ENCODE measurements at regions not wholly inside any gene's neighbourhood (a gene's known extent, or its start where the extent isn't known, plus 50 kb on each side); places are given as distances from the start of the nearest gene placed in this dataset.

DNA sequence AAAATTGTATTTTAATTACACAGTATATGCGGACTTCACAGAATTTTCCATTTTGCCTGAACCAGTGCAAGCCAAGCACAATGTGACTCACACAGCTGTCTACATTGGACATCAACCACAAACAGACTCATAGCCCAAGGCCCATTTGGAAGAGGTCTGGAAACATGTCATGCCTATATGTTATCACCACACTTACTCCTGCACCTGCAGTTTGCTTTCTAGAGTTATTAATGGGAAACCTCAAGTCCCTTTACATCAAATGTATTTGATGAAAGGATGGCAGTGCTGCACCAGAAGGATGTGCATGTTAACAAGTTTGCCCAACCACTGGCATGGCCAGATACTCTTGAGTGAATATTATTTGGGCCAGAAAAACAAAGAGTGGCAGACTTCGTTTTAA, 548.9 kb upstream of the CDH2 start:
- DNase-seq, result no peak

DNA sequence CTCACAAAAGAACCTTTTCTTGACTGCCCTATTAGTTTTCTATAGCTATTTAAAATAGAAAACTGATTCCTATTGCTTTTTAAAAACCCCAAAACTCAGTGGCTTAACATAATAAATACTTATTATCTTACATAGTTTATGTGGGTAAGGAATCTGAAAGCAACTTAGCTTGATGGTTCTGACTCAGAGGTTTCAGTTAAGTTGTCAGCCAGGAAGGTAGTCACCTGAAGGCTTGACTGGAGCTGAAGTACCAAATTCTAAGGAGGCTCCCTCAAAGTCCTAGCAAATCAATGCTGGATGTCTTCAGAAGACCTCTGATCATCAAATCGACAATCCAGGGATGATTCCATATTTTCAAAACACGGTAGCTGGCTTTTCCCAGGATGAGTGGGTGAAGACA, 546.6 kb upstream of the CDH2 start:
- DNase-seq, result no peak

DNA sequence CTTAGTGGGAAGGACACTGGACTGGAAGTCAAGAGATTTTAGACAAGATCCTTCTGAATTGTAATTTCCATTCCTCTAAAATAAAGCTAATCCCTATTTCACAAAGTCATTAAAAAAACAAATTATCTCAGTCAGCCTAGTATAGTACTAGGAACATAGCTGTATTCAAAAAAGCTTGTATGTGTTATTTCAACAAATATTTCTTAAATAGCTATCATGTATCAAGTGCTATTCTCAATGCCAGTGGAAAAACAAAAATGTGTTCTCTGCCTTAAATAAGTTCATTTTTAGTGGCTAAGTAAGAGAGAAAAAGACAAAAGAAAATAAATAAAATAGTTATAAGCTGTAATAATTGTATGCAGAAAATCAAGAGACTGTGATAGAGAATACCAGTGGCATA, 541.8 kb upstream of the CDH2 start:
- DNase-seq, result no peak

DNA sequence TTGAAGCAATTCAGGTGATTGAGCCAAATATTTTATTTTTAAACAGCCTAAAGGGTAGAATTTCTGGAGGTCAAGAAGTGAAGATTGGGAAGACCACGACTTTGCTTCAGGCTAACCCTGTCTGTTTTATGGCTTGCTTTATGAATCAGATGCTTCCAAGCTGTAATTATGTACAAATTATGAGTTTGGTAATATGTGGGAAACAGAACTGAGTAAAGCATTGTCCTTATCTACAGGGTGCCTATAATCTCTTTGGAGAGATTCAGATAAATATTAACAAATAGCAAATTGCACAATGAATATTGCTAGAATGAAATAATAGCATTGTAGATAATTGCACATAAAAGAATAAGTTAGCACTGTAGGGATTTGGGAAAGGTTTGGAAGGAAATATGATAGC, 539.4 kb upstream of the CDH2 start:
- no peak for DNase-seq

DNA sequence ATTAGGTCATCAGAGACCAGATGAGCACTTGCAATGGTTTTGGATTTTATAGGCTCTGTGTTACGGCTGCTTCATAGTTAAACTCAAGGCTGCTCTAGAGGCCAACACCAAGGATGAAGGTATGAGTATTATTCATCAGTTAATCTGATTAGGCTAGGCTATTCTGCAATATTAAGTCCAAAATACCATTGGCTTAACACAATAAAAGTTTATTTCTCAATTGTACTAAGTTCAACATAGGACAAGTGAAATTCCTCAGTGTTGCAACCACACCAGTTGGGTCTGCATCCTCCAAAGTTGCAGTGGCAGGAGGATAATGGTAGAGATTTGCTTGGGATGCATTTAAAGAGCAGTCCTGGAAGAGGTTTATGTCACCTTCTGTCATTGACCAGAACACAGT, 538.3 kb upstream of the CDH2 start:
- no peak for DNase-seq

DNA sequence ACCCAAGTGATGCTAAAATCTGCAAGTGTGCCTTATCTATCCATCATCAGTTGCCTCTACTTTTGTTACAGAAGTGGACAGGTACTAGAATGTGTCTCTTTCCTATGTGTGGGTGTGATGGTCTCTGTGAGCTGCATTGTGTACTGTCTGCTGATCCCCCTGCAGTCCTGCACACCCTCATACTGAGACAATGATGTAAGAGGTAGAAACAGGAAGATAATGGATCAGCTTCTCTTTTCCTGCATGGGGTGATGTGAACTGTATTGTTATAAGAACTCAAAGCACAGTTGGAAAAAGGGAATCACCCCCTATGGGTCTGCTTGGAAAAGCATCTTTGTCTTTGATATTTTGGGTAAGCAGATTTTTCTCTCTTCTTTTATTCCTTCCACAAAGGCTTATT, 537.6 kb upstream of the CDH2 start:
- no peak for DNase-seq

DNA sequence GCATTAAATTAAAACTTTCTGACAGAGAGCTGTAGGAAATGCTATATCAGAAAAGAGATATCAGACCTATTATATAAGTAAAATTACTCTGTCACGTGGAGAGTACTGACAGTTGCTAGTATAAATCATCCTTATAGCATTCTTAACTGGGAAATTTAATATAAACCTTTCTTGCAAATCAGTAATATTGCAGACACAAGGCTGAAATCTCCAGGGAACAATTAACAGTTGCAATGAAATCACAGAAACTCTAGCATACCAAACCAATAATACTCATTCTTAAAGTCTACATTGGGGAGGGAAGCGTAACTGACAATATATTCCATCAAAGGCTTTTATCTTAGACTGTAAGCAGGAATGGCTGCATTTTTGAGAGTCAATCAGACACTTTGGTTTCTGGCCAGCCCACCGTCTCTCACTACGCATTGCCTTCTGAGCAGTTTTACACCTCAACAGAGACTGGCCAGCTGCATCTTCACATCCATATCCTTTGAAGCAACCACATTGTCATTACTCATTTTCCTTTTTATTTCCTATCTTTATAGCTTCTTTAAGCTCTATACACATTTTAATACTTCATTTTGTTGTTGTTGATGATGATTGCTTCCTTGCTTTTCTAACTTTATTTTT, 536.0 kb upstream of the CDH2 start:
- no peak for DNase-seq

DNA sequence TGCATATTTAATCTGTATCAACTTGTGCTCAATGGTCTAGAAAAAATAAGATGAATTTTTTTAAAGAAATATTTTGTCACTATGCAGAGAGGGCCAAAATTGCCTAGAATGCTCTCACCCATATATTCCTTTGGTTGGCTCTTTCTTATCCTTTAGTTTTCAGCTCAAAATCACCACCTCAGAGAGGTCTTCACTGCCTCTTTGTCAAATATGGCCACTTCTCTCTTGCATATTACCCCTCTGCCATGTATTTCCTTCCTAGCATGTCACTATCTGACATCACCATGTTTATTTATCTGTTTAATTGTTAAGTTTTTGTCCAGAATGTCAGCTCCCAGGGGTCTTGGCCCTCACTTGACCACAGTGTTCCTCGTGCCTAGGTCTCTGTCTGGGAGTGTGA, 535.2 kb upstream of the CDH2 start:
- no peak for DNase-seq

DNA sequence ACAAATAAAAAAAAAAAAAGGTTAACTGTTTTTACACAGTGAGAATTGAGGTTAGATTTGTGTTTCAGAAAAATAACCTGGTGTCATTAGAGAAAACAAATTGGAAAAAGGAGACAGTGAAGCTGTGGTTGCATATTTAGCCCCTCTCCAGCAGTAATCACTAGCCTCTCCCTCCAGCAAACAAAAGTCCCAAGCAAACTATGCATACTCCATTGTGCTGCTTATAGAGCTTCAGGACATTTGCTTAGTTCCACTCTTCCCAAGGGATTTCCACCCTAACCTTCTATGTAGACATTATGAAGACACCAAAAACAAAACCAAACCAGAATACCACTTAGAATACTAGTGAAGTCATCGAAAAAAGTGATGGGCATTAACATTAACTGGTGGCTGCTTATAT, 534.2 kb upstream of the CDH2 start:
- DNase-seq, result no peak

DNA sequence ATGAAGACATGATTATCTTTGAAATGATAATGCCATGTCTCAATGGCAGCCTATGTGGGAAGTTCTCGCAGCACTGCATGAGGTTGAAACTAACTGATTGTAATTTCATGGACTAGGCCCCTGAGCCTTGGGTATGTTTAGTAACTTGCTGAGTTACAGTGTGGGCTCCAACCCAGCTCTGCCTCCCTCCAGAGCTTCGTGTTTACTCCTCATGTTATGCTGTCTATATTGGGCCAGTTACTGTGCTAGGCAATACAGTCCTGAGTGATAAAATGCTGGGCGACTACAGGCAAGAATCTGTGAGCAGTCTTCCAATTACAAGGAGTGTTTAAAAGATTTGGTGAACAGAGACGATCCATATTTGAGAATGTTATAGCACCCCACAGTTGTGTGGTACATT, 530.1 kb upstream of the CDH2 start:
- DNase-seq, result no peak

DNA sequence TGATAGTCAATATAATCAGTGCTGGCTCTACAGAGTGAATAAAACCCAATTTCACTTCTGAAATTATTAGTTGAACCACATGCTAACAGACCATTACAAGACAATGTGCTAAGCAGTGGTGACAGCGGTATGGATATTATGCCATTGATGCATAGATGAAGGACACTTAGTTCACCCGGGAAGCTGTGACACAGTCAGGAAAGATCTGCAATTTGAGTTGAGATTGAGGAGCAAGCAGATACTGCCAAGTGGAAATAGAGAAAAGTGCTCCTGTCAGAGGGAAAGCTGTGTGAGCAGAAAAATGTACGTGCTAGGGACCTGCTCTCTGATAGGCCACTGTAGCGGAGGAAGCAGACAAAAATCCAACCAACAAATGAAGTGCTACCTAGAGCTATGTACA, 529.5 kb upstream of the CDH2 start:
- DNase-seq, result no peak

DNA sequence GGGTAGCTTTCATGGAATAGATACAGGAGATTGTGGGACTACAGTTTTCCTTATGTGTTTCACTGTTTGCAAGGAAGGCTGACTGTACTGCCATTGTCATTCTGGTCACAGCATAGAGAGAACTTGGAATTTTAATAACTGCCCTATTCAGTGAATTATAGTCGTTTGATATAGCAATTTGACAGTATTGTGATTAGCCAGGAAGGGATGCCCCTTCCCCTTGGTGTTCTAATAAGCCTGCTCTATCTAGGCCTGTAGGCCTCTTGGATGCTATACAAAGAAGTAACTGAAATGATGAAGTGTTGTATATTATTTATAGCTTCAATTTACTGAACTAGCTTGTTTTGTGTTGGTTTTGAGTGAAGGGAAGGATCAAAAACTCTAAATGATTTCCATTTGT, 528.6 kb upstream of the CDH2 start:
- DNase-seq, result no peak

DNA sequence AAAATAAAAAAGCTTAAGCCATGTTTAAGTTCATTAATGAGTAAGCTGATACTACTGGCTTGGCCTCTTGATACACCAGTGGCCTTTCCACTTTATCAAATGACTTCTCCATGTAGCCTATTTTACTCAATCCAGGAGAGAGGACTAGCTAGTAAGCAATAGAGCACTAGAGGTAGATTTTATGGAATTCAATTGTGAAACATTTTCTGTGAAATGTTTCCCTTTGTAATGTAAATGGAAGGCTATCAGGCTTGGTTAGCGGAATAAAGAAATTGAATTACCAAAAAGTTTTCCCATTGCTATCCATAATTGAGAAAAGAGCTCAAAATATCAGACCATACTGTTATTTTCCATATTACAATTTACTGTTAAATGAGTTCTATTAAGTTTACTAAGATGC, 515.4 kb upstream of the CDH2 start:
- no peak for DNase-seq

DNA sequence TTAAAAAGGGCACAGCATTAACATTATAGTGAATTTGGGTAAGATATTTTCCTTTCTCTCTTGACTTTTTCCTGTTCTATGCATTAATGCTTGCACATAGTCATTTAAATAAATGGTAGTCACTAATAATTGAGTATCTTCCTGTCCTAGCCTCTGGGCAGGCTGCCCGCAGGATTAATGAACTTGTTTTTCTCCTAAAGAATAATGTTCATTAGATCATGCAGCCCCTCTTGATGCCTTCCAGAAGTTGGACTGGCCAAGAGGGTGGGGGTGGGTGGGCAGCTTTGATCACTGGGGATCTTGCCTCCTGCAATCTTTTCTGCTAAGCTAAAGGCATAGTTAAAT, 514.5 kb upstream of the CDH2 start:
- DNase-seq, result no peak

DNA sequence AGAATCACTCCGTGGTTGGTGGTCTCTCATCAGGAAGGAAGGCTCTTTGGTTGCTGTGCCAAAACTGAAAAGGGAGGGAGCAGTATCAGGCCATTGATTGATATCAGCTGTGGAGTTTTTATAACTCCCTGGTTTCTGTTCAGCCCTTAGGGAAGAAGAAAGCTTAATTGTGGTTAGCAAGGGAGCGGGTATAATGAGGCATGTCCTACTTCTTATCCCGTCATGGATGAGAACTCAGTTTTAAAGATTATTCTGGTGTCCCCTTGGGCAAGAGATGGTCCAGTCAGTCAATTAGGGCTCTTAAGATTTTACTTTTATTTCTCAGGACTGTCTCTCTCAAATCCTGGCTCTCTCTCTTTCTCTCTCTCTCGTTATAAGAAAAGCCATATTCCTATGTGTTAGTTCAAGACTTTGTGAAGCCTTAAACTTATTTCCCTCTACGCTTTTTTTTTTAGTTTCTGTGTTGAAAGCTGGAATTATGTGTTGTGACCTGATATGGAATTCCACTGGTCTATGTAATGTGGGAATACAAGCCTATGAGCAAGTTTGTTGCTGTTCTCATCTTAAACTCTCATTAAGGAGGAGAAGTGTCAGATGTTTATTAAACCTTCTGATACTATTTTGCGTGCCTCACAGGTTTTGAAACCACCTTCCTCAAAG, 514.0 kb upstream of the CDH2 start:
- no peak for DNase-seq

DNA sequence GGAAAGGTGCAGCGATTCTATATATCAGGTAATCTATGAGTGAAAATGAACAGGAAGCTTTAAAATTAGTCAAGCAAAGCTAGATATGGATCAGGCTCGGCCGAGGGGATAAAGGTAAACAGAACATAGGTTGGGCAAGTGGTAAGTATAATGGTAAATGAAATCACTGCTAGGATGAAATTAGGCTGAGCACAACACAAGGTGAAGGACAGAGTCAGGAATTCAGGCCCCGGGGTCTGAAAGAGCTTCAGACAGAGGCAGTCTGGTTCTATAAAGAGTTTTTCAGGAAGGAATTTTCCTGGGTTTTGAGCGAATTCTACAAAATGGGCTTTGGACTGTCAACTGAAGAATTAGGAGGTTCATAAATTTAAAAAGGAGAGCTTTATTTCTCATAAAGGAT, 513.2 kb upstream of the CDH2 start:
- no peak for DNase-seq

DNA sequence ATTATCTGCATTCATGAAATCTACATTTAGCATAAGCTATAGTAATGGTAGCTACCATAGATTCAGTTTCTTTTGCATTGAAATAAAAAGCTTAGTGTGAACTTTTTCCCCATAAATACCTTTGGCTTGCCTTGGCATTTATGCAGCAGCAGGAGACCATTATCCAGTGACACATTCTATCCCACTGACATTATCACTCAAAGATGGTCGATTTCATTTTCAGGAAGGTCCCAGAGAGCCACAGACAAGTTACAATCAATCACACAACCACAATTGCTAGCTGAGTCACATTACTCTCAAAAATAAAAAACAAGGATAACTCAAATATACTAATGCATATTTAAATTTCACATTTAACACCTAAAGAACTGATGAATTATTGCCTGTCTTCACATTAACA, 512.7 kb upstream of the CDH2 start:
- DNase-seq, result no peak

DNA sequence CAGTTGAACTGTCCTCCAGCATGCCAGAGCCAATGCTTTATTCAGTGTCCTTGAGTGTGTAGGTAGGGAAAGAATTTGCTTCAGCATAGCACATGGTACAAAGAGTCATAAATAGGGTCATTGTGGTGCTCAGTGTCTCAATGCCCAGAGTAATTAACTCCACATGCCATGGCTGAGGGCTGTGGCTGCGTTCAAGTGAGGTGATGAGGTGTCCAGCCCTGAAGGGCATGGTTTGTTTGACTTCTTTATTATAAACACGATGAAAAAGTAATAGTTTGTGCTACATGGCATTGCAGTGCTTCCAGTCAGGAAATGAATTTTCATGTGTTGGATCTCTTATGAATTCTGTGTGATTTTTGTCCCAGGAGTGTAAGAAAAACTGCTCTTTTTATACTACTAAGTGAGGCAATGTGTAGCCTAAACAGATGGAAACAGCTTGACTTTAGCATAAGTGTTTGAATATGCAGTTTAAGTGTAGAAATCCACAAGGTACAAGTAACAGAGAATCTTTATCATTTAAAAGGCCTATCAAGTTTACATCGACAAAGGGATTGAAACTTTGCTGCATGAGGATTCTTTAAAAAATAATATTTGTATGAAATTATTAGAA, 507.9 kb upstream of the CDH2 start:
- DNase-seq, result no peak

DNA sequence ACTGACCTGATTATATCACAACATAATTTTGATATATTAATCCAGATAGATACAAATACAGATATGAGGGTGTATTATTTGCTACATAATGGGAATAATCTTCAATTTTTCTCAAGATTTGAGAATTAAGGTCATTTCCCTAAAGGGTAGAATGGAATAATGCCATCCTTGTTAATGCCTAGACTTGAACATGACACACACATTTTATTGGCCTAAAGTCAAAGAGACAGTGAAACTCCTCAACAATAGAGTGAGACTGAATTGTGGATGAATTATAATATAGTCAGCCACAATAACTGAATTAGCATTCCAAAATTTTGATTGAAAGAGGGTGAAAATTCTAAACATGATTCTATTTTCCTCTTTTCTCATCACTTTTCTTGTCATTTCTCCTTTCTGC, 506.0 kb upstream of the CDH2 start:
- no peak for DNase-seq

DNA sequence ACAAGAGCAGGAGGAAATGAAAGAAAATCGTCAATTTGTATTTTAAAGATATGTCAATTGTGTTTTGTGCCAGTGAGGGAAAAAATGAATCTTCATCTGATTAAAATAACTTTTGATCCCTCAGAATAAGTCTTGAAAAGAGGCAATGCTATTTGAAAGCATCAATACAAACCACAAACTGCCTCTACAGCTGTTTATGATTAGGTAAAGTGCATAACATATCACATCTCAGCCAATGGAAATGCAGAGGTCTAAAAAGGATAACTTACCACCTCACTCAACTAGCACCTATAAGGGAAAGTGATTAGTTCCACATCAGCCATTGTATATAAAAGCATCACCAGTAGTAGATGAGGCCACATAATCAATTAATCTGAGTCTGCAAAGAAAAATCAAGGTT, 492.2 kb upstream of the CDH2 start:
- DNase-seq, result no peak

DNA sequence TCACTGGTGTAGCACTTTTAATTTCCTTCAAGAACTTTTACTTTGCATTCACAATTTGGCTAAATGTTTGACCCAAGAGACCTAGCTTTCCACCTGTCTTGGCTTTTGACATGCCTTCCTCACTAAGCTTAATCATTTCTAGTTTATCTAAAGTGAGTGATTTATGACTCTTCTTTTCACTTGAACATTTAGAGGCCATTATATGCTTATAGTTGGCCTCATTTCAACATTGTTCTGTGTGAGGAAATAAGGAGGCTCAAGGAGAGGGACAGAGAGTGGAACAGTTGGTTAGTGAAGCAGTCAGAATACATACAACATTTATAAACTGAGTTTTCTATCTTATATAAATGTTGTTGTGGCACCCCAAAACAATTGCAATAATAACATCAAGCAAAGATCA, 489.3 kb upstream of the CDH2 start:
- no peak for DNase-seq

DNA sequence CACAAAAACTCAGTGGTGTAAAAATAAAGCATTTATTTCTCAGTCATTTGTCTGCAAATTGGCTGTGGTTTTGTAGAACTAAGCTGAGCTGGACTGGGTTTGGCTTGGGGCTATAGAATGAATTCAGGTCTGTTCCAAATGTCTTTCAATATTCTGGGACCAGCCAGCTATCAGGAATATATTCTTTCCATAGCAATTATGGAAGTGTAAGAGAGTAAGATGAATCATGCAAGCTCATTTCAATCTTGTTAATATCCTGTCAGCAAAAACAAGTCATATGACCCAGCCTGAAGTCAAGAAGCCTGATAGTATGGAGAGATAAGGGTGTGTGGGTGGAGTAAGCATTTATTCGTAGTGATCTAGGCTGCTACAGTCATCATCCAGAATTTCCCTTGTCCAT, 481.0 kb upstream of the CDH2 start:
- no peak for DNase-seq

DNA sequence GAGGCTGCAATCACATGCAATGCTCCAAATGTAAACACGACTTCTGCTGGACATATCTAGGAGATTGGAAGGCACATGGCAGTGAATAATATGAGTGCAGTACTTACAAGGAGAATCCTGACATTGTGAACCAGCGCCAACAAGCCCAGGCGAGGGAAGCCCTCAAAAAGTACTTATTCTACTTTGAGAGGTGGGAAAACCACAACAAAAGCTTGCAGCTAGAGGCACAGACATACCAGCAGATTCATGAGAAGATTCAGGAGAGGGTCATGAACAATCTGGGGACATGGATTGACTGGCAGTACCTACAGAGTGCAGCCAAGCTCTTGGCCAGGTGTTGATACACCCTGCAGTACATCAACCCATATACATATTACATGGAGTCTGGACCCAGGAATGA, 475.7 kb upstream of the CDH2 start:
- no peak for DNase-seq

DNA sequence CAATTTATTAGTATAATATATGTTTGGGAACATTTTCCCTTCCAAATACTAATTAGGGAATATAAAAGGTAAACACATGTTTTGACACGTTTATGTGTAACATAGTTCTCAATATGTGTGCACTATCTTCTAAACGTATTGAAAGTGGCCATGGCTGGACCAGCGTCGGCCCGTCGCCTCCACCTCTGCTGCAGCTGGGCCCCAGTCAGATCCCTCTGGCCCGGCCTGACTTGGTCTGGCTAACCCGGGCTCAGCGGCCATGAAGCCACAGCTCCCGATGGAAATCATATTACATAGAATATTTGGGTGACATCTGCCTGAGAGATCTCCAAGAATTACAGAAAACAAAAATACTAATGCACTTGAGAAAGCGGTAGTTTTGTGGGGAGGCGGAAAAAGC, 474.4 kb upstream of the CDH2 start:
- DNase-seq, result no peak

DNA sequence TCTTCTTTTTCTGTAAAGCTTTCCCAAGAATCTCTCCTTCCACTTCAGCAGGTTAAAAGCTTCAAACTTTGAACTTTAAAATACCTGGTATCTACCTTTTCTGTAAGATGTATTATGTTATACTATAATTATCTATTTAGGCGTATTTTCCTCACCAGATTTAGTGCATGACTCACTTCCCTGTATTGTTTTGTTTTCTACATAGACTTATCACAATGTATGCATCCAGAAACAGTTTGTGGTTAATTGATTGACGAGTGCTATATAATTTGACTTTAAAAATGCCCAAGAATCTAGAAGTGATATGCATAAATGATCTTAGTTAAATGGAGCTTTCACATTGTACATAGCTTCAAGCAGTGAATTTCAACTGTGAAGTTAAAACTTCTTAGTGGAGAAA, 473.9 kb upstream of the CDH2 start:
- DNase-seq, result no peak
